Hematopoietic multipotent progenitor cell treated with erythropoietin and hydrocortisone succinate and interleukin-3 and kit ligand, for 17 days (in vitro differentiated cells): ENCODE measurements at regions not wholly inside any gene's neighbourhood (a gene's known extent, or its start where the extent isn't known, plus 50 kb on each side); places are given as distances from the start of the nearest gene placed in this dataset.

ENCODE experiments used
- DNase-seq: peaks from one replicate; pipeline ENCODE4 v3.0.0-alpha.2; 2015; ENCODE audit warnings: low spot score

DNA sequence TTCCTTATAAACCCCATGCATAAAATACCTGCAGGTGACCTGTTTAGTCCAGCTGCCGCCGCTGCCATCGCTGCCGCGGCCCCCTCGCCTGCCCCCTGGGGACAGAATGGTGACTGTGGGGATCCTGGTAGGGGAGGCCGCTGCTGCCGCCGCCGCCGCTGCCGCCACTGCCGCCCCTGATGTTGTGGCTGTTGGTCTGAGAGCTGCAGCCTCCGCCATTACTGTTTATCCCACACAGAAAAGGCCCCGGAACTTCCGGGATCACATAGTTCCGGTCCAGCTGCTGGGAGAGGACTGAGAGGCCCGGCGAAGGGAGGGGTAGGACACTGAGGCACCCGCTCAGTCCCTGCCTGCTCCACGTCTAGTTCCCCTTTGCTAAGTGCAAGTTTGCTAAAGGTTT lies 244.9 kb downstream of the C12orf50 start:
- no peak for DNase-seq

DNA sequence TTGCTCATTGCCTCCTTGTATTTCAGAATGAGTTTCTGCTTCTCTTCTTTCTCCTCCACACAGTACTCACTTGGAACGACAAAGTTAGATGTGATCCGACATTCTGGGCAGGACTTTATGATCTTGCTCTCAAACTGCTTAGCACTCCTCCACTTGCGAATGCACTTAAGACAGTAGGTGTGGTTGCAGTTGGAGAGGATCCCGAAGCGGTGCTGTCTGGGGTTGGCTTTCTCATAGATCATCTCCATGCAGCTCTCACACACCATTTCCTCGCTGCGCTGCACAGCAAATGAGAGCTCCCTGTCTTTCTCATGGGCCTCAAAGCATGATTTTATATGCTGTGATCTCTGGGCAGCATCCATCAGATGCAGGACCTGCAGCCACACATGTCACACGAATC lies 245.7 kb downstream of the C12orf50 start:
- DNase-seq, result no peak

DNA sequence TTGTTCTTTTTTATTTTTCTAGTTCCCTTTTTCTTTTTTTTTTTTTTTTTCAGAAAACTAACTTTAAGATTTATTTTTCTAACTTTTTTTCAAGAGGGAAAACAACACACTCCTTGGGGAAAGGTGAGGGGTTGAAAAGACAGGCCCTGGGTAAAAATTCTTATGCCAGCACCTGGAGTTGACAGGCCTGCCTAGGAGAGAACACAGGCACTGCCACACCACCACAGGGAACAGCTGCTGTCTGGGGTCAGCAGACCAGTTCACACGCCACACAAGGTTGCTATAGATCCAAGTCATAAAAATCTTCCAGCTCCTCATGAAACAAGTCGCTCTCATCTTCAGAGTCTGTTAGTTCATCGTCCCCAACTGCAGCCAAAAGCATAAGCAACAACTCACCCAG lies 246.4 kb downstream of the C12orf50 start:
- DNase-seq, result no peak

DNA sequence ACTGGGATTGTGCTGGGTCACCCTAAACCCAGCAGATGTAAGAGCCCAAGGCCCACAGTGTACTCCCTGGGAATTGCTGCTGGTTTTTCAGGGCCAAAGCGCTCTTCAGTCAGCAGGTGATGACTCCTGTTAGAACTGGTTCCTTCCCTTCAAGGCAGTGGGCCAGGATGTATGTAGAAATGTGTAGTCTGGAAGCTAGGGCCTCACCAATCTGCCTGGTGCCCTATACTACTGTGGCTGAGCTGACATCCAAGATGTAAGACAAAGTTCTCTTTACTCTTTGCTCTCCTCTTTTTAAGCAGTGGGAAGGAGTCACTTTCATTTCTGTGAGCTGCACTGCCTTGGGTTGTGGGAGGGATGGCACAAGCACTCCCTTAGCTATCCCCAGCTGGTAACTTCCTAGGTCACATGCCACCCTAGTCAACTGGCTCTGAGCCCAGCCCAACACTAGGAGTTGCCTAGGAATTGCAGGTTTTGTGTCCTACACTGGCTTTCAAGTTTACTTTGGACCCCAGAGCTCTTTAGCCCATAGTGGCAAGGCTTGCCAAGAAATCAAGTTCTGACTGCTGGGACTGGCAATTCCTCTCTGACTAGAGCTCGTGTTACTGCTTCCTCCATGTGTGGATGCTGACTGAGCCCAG lies 249.2 kb downstream of the C12orf50 start:
- DNase-seq, result no peak

DNA sequence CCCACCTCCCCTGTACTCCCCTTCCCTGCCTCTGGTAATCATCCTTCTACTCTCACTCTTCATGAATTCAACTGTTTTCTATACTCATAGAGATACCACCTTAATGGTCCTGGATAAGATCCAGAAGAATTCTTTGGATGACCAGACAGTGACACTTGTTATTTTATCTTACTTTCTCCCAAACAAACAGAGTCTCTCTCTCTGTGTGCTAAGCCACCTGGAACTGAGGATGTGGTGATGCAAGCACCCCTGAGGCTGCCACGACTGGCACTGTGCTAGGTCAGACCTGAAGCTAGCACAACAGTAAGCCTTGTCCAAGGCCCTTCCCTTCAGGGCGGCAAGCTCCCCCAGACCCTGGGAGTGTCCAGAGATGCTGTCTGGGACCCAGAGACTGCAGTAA lies 250.2 kb downstream of the C12orf50 start:
- DNase-seq, result no peak

DNA sequence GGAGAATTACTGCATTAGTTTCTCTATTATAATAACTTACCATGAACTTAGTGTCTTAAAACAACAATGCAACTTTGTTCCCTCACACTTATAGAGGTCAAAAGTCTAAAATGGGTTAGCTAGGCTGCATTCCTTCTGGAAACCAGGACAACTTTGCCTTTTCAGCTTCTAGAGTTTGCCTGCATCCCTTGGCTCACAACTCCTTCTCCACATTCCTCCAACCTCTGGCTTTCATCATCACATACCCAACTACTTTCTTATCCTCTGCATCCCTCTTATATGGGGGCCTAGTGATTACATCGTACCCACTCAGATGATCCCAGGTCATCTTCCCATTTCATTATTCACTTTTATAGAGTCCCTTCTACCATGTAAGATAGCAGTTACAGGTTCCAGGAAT lies 251.1 kb downstream of the C12orf50 start:
- DNase-seq, result no peak

DNA sequence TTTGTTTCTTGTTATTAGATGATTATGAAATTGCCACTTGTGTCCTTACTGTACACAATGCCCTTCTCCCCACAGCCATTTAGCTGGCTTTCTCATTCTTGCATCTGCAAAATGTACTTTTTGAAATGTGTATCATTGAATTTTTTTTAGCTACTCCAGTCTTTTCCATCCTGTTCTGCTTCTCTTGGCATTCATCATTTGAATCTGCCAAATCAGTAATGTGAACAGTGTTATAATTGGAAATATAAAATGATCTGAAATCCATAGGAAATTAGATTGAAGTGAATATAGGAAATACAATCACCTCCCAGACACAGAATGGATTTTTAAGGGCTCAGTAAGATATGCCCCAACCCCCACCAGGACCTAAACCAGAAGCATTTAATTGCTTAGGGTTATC lies 253.4 kb downstream of the C12orf50 start:
- DNase-seq, result no peak

DNA sequence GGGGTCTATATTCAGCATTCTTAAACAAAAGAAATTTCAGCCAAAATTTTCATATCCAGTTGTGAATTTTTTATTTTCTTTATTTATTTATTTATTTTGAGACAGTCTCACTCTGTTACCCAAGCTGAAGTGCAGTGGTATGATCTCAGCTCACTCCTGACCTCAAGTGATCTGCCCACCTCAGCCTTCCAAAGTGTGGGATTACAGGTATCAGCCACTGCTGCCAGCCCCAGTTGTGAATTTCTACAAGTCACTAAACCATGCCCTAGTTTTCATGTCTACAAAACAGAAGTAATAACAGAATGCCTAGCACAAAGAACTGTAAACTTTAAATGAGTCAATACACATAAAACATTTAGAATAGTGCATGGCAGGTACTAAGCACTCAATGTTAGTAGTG lies 254.2 kb downstream of the C12orf50 start:
- no peak for DNase-seq

DNA sequence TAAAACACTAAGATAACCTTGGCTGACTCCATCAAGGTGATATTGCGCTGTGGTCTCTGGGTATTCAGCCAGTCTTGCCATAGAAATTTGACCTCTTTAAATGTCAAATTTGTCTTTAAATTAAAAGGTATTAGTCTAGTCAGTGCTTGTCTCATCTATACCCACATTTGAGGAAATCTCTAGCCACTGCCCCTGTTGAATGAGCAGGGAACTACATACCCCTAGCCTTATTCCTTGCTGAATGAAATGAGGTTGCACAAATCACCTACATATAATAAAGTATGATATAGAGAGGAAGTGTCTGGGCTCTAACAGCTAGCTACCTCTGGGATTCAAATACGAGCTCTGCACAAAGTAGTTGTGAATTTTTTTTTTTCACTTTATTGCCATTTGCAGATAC lies 256.8 kb downstream of the C12orf50 start:
- DNase-seq, result no peak

DNA sequence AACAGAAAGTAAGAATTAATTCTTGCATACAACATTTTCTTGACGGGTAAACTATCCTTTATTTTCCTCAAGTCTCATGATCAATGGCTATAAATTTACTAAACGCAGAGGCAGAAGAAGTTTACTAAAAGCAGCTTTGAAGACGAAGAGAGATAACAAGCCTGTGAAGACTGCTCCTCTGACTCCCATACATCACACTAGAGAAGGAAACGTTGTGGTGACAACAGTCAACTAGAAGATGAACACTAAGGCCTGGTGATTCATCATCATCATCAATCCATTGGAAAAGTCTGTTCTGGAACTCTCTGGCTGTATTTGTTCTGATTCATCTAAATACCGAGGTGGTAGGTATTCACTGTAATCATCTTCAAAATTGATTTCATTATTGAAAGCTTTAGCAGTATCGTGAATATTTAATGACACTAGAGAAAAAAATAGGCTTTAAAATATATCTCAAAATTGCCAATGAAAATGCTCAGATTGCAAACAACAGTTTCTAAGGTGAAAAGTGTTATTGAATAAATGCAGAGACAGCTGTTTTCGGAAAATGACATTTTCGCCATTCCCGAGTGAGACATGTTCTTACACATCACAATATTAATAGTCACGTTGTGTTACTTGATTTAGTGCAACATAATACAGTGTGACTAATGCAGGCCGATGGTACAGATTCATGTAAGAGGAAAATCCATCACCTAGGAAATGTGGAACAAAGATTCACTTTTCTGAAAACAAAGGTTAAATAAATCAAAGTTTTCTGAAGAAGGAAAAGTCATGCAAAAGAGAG lies 260.5 kb downstream of the C12orf50 start:
- DNase-seq, result no peak

DNA sequence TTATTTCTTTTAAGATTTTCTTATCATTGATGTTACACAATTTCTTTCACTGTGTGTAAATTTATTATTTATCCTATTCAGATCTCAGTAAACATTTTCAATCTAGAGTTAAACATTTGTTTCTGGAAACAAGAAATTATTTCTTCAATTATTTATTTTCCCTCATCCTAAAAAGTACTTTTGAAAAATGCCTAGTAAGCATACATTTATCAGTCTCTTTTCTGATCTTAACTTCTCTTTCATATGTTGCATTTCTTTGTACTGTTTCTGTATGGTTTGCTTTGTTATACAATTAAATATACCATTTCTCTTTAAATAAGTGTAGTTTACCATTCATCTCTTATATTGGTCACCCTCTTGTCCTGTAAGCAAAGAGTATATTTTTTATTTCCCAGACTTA lies 263.2 kb downstream of the C12orf50 start:
- DNase-seq, result no peak

DNA sequence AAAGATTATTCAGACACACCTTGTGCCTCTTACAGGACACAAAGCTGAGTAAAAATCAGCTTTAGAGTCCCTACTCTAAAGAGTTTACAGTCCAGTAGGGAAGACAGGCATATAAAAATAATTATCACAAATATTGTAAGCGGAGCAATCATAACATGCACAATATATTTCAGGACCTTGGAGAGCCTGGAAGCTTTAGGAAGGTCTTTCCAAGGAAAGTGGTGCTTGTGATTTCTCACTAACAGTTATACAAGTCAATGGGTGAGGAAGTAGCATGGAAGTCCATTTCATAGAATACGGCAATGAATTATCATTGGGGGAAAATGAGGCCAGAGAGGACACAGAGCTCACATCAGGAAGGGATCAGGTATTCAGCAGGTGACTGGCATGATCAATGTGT lies 268.3 kb downstream of the C12orf50 start:
- DNase-seq, result no peak

DNA sequence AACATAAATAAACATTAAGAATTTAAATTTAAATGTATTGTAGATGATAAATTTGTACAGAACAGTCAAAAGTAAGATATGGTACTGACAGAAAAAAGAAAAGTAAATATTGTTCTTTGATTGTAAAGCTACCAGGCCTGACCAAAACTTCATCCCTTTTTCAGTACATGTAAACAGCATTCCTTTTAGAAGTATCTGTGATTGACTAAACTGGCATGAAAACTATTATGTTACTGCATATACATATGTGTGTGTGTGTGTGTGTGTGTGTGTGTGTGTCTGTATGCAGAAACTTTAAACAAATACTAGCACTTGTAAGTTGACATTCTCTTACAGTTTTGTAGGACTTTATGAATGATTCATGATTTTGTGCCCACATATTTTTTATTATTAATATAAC lies 270.9 kb downstream of the C12orf50 start:
- DNase-seq, result no peak

DNA sequence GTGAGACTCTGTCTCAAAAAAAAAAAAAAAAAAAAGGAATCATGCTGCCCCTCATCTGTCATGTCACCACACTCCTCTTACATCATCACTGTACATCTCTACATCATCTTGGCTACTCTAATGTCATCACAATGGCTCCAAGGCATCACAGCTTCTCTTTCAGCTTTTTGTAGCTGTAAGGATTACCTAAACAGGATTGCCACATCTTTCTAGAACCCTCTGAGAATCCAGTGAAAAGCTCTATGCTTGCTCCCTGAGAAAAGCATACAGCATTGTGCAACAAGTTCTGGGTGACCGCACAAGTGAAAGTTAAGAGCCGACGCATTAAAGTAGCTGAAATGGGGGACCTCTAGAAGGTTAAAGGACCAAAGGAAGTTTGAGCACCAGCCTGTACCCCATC lies 272.5 kb downstream of the C12orf50 start:
- DNase-seq, result no peak

DNA sequence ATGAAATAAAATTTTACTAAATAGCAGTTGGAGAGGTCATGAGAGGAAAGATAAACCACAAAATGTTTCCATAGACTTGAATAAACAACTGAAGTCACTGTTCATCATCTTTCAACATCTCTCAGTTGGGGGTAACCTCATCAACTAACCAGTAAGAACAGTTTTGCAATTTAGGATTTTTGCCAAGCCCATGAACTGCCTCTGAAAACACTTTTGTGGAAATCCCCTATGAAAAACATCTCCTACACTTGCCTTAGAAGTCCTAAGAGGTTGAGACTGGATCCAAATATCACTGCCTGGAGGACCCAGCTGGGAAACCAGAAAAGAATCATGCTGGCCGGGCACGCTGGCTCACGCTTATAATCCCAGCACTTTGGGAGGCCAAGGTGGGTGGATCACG lies 273.1 kb downstream of the C12orf50 start:
- DNase-seq, result no peak

DNA sequence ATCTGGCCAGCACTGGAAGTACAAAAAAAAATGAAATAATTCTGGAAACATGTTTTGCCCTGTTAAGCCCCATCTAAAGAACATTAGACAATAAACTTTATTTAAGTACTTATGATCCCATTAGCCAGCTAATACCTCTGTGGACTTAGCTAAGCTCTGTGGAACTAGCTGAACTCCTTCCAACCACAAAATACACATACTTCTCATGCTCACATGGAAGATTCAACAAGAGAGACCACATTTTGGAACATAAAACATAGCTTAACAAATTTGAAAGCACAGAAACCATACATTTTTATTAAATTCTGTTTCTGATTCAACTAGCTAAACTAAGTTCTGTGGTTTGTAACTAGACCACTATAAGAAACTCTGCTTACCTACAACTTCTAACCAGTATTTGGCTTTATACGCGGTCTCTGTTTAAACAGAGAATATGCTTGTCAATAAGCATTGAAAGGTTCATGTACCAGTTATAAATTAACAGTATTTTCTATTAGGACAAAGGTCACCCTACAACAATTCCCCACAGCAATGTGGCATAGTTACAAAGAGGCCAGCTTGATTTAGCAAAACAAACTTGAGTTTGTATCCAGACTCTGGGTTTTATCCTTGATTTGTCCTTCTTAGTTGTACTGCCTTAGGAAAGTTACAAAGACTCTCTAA lies 300.1 kb downstream of the C12orf50 start:
- DNase-seq, result no peak

DNA sequence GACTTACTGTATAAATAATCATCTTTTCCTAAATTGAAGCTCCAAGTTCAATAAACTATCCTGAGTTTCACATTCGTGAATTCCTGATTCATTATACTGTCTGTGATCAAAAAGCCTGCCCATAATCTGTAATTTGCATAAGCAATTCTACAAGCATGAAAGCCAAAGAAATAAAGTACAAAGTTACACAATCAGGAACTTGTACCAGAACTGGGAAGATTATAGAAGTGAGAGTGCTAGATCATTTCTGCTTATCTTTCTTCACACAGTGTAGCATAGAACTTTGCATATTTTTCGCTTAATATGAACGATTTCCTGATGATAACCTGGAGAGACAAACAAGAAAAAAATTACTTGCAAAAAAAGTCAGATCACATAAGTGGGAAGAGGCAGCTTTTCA lies 308.2 kb downstream of the C12orf50 start:
- DNase-seq, result no peak

DNA sequence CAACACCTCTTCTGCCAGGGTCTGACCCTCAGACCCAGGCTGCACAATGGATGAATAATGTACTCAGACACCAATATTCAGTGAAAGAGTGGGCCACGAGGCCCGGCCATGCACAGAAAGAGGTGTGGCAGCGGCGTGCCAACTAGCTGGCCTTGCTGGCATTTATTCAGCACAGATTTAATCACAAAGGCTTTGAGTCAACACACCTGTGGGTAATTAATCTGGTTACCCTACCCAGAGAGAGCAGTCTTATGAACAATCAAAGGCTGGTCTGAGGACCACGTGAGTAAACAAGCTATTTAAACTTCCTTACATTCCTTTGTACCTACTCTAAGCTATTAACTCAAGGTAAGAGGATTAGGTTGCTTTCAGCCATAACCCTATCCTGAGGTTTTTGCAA lies 324.8 kb downstream of the C12orf50 start:
- DNase-seq, result no peak

DNA sequence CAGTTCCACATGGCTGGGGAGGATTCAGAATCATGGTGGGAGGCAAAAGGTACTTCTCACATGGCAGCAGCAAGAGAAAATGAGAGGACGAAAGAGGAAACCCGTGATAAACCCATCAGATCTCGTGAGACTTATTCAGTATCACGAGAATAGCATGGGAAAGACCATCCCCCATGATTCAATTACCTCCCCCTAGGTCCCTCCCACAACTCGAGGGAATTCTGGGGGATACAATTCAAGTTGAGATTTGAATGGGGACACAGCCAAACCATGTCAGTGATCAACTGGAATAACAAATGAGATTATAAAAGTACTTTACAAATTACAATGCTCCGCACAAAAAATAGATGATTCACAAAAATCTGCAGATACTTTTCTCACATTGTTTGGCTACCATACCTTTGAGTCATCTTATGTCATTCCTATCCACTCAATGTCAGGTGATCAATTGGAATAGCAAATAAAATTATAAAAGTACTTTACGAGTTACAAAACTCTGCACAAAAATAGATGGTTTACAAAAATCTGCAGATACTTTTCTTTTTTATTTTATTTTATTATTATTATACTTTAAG lies 338.9 kb downstream of the C12orf50 start:
- no peak for DNase-seq

DNA sequence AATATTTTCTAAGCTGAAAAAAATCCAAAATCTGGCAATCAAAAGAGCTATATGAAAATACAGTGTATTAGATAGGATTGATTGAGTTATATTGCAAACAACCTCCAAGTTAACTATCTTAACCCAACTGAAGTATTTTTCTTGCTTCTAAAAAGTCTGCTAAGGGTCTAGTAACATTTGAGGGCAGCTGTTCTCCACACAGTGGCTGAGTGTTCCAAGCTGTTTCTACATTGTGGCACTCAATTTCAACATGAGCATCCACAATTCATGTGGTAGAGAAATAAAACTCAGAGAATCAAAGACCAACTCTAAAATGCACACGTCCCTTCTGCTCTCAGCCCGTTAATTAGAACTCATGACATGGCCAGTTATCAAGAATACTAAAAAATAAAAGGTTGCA lies 340.0 kb downstream of the C12orf50 start:
- DNase-seq, result no peak

DNA sequence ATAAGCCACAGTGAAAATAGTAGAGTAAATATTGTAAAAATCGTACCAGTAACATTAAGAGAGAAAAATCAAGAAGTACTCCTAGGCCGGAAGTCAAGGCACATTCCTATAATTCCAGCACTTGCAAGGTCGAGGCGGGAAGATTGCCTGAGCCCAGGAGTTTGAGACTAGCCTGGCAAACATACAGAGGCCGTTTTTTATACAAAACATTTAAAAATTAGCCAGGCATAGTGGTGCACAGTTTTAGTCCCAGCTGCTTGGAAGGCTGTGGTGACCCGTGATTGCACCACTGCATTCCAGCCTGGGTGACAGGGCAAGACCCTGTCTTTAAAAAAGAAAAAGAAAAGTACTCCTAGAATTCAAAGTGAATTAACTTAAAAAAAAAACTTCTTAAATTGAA lies 341.8 kb downstream of the C12orf50 start:
- no peak for DNase-seq

DNA sequence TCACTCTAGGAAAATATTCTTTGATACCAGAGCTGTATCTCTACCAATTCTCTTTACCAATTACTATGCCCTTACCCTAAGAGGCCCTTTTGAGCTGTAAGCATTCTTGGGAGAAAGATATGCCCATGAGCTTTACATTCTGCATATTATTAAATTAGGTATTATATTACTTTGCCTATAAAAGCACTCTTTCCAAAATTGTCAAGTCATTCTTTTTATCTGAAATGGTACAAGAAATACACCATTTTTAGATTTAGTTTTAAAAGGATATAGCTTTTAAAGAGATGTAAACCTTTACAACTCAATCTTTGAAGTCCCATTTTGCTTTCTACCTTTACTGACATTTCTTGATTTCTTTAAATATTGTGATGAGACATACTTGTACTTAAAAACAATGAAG lies 343.5 kb downstream of the C12orf50 start:
- no peak for DNase-seq

DNA sequence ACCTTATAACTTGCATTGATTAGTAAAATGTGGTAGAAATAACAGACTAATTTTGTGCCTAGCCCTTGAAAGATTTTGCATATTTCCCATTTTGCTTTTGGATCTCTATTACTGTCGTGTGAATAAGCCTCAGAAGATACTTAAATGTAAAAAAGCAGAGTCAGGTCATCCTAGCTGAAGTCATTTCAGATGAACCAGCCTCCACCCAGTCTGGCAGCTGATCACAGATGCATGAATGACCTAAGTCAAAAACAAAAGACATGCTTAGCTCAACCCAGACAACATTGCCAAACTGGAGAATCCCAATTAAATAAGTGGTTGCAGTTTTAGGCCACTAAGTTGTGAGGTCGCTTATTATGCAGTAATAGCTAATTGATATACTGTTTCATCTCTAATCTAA lies 349.9 kb downstream of the C12orf50 start:
- no peak for DNase-seq
